ENCODE measurements at regions not wholly inside any gene's neighbourhood (a gene's known extent, or its start where the extent isn't known, plus 50 kb on each side); places are given as distances from the start of the nearest gene placed in this dataset.

DNA sequence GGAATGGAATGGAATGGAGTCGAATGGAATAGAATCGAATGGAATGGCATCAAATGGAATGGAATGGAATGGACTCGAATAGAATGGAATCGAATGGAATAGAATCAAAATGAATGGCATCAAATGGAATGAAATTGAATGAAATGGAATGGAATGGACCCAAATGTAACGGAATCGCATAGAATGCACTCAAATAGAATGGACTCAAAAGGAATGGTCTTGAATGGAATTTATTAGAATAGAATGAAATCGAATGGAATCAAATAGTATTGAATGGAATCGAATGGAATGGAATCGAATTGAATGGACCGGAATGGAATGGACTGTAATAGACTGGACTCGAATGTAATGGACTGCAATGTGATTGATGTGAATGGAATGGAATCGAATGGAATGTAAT is 501.4 kb upstream of the WSB1 start:
- H3K4me1 ChIP-seq = no peaks in the 10 kb centered on the region
- H3K27me3 ChIP-seq = no peaks in the 10 kb centered on the region
- TF ChIP-seq, protein P1, sequence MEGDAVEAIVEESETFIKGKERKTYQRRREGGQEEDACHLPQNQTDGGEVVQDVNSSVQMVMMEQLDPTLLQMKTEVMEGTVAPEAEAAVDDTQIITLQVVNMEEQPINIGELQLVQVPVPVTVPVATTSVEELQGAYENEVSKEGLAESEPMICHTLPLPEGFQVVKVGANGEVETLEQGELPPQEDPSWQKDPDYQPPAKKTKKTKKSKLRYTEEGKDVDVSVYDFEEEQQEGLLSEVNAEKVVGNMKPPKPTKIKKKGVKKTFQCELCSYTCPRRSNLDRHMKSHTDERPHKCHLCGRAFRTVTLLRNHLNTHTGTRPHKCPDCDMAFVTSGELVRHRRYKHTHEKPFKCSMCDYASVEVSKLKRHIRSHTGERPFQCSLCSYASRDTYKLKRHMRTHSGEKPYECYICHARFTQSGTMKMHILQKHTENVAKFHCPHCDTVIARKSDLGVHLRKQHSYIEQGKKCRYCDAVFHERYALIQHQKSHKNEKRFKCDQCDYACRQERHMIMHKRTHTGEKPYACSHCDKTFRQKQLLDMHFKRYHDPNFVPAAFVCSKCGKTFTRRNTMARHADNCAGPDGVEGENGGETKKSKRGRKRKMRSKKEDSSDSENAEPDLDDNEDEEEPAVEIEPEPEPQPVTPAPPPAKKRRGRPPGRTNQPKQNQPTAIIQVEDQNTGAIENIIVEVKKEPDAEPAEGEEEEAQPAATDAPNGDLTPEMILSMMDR (IDR thresholded peaks at IDR 0.05) = no peak
- no peak overlapping the region for H3K4me3 ChIP-seq
- DNase-seq (ENCODE audit: low spot score) = no peak
- peaks cover 0 to 56% of the 10 kb centered on the region in 2 donors for H3K9me3 ChIP-seq
- H3K27ac ChIP-seq = no peak overlapping the region
- H3K36me3 ChIP-seq = no peaks in the 10 kb centered on the region

DNA sequence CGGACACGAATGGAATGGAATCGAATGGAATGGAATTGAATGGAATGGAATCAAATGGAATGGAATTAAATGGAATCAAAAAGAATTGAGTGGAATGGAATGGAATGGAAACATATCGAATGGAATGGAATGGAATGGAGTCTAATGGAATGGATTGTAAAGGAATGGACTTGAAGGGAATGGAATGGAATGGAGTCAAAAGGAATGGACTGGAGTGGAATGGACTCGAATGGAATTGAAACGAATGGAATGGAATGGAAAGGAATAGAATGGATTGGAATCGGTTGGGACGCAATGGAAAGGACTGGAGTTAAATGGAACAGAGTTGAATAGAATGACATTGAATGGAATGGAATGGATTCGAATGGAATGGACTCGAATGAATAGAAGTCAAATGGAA is 486.9 kb upstream of the WSB1 start:
- Histone ChIP-seq H3K27ac (no peak overlapping the region), H3K4me1 (no peaks in the 10 kb centered on the region), H3K36me3 (no peaks in the 10 kb centered on the region), H3K4me3 (no peak overlapping the region), H3K27me3 (no peaks in the 10 kb centered on the region), H3K9me3 (peaks cover 0 to 57% of the 10 kb centered on the region in 2 donors)
- DNase-seq (ENCODE audit: low spot score) = no peak
- TF ChIP-seq, protein P1 (IDR thresholded peaks at IDR 0.05) = no peak

DNA sequence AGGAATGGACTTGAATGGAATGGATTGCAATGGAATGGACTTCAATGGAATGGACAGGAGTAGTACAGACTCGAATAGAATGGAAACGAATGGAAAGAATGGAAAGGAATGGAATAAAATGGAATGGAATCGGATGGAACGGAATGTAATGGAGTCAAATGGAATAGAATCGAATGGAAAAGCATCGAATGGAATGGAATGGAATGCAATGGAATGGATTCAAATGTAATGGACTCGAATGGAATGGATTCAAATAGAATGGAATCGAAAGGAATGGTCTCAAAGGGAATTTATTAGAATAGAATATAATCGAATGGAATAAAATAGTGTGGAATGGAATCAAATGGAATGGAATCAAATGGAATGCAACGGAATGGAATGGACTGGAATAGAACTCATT is 484.9 kb upstream of the WSB1 start:
- TF ChIP-seq, protein P1 (IDR thresholded peaks at IDR 0.05) = no peak
- Histone ChIP-seq H3K4me1 (no peaks in the 10 kb centered on the region), H3K27ac (no peak overlapping the region), H3K9me3 (peaks cover 0 to 59% of the 10 kb centered on the region in 2 donors), H3K27me3 (no peaks in the 10 kb centered on the region), H3K4me3 (no peak overlapping the region), H3K36me3 (no peaks in the 10 kb centered on the region)
- no peak for DNase-seq (ENCODE audit: low spot score)

DNA sequence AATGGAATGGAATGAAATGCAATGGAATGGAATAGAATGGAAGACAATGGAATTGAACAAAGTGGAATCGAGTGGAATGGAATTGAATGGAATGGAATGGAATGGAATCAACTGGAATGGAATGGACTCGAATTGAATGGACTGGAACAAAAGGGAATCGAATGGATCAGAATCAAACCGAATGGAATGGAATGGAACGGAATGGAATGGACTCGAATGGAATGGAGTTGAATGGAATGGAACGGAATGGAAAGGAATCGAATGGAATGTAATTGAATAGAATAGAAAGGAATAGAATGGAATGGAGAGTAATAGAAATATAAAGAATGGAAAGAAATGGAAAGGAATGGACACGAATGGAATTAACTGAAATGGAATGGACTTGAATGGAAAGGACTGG is 475.2 kb upstream of the WSB1 start:
- DNase-seq (ENCODE audit: low spot score) = no peak
- Histone ChIP-seq H3K27ac (no peak overlapping the region), H3K27me3 (no peaks in the 10 kb centered on the region), H3K4me1 (no peaks in the 10 kb centered on the region), H3K36me3 (no peaks in the 10 kb centered on the region), H3K9me3 (peaks cover 5 to 69% of the 10 kb centered on the region in 2 donors), H3K4me3 (no peak overlapping the region)
- TF ChIP-seq, protein P1 (IDR thresholded peaks at IDR 0.05) = no peak
